ENCODE measurements at regions not wholly inside any gene's neighbourhood (a gene's known extent, or its start where the extent isn't known, plus 50 kb on each side); places are given as distances from the start of the nearest gene placed in this dataset.

DNA sequence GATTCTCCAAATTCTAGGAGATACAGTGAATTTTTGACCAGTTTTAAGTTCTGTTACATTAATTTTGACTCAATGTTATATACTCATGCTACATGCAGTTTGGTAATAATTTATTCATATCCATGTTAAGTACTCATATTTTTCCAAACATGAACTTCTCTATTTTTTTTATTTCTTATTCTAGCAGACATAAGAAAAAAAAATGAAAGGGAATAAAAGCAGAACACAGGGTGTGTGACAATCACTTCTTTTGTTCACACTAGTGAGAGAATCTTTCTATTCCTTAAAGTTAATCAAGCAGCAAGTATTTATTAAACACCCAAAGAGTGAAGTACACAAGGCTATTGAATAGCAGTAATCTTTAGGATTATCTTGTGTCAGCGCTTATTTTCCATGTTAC lies 171.1 kb upstream of the ATP2B1 start:
- WGBS, 2 donors, result 92 to 93% methylated on average over 1 of the region's 1 CpG
- no peaks in the 10 kb centered on the region for H3K27me3 ChIP-seq
- intact Hi-C loops (cut with DNase I), result no loop called here

DNA sequence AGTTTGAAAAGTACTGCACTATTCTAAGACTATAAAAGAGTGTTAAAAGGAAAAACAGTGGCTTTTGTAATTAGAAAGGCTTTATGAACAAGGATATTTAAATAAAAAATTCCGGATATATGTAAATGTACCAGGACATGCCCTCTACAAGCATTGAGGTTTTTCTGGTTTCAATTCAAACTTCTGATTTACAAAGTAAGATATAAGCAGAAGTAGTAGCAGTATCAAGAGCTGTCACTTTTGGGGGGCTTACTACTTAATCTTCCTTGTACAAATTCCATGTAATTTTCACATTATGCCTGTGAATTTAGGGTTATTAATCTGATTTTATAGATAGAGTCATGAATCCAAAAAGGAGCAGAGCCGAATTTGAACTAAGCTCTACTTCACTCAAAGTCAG lies 170.3 kb upstream of the ATP2B1 start:
- H3K27ac ChIP-seq, result no peak overlapping the region
- no peaks in the 10 kb centered on the region for H3K4me1 ChIP-seq
- no peaks in the 10 kb centered on the region for H3K9me3 ChIP-seq
- no peak overlapping the region for H3K4me3 ChIP-seq
- 62 to 75% methylated on average over 2 of the region's 2 CpGs for WGBS, 2 donors
- no peaks in the 10 kb centered on the region for H3K36me3 ChIP-seq
- intact Hi-C loops (cut with DNase I), result no loop called here
- DNase-seq, result no peak
- no peaks in the 10 kb centered on the region for H3K27me3 ChIP-seq
- TF ChIP-seq POLR2A (IDR thresholded peaks at IDR 0.05) (no peak), EP300 (IDR thresholded peaks at IDR 0.05) (no peak), POLR2AphosphoS5 (IDR thresholded peaks at IDR 0.05) (no peak)
- TF ChIP-seq, protein P1, sequence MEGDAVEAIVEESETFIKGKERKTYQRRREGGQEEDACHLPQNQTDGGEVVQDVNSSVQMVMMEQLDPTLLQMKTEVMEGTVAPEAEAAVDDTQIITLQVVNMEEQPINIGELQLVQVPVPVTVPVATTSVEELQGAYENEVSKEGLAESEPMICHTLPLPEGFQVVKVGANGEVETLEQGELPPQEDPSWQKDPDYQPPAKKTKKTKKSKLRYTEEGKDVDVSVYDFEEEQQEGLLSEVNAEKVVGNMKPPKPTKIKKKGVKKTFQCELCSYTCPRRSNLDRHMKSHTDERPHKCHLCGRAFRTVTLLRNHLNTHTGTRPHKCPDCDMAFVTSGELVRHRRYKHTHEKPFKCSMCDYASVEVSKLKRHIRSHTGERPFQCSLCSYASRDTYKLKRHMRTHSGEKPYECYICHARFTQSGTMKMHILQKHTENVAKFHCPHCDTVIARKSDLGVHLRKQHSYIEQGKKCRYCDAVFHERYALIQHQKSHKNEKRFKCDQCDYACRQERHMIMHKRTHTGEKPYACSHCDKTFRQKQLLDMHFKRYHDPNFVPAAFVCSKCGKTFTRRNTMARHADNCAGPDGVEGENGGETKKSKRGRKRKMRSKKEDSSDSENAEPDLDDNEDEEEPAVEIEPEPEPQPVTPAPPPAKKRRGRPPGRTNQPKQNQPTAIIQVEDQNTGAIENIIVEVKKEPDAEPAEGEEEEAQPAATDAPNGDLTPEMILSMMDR (IDR thresholded peaks at IDR 0.05), result no peak

More for the DNA sequence above, 171.1 kb upstream of the ATP2B1 start:
- H3K9me3 ChIP-seq, result no peaks in the 10 kb centered on the region
- H3K4me1 ChIP-seq, result no peaks in the 10 kb centered on the region
- no peak overlapping the region for H3K27ac ChIP-seq
- H3K4me3 ChIP-seq, result no peak overlapping the region
- no peak for TF ChIP-seq POLR2A (IDR thresholded peaks at IDR 0.05)
- TF ChIP-seq, protein P1 (IDR thresholded peaks at IDR 0.05), result no peak
- TF ChIP-seq POLR2AphosphoS5 (IDR thresholded peaks at IDR 0.05), result no peak
- no peak for TF ChIP-seq EP300 (IDR thresholded peaks at IDR 0.05)
- DNase-seq, result no peak
- H3K36me3 ChIP-seq, result no peaks in the 10 kb centered on the region

DNA sequence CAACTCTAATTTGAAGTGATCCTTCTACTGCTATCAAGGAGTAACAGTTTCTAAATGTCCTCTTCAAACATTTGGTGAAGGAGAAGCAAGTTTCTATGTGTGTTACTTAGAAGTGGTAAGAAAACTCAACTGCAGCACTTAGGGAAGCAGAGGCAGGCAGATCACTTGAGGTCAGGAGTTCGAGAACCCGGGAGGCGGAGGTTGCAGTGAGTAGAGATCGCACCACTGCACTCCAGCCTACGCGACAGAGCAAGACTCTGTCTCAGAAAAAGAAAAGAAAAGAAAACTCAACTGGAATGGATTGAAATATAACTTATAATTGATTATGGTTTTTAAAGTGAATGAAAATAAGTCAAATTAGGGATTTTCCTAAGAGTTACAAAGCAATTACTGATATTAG lies 169.7 kb upstream of the ATP2B1 start:
- no peak for TF ChIP-seq EP300 (IDR thresholded peaks at IDR 0.05)
- TF ChIP-seq POLR2A (IDR thresholded peaks at IDR 0.05), result no peak
- TF ChIP-seq POLR2AphosphoS5 (IDR thresholded peaks at IDR 0.05), result no peak
- TF ChIP-seq, protein P1 (IDR thresholded peaks at IDR 0.05), result no peak
- no peaks in the 10 kb centered on the region for H3K4me1 ChIP-seq
- no peak for DNase-seq

DNA sequence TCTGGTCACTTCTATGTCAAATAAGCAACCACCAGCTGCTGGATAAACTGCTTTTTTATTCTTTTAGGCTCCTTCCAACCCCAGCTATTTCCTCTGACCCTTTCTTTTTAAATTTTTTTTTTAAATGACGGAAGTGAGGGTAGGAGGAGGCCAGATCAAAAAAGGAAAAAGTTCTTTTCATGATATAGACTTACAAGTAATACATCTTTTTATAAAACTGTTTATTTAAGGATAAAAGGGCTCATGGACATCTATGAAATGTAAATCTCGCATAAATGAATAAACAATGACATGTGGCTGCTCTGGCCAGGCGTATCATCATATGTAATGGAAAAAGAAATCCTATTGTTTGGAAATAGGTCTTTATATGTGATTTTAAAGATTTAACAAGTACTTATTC lies 169.0 kb upstream of the ATP2B1 start:
- no peak overlapping the region for H3K27ac ChIP-seq
- no peaks in the 10 kb centered on the region for H3K27me3 ChIP-seq
- no peaks in the 10 kb centered on the region for H3K4me1 ChIP-seq
- TF ChIP-seq EP300 (IDR thresholded peaks at IDR 0.05), result no peak
- no peak for TF ChIP-seq POLR2A (IDR thresholded peaks at IDR 0.05)
- no peak for TF ChIP-seq POLR2AphosphoS5 (IDR thresholded peaks at IDR 0.05)
- TF ChIP-seq, protein P1 (IDR thresholded peaks at IDR 0.05), result no peak
- no peak for DNase-seq
- H3K4me3 ChIP-seq, result no peak overlapping the region
- no peaks in the 10 kb centered on the region for H3K9me3 ChIP-seq
- WGBS, 2 donors, result 84 to 86% methylated on average over 3 of the region's 3 CpGs
- intact Hi-C loops (cut with DNase I), result no loop called here
- H3K36me3 ChIP-seq, result no peaks in the 10 kb centered on the region

More for the DNA sequence above, 169.7 kb upstream of the ATP2B1 start:
- H3K36me3 ChIP-seq, result no peaks in the 10 kb centered on the region
- no peak overlapping the region for H3K27ac ChIP-seq
- H3K27me3 ChIP-seq, result no peaks in the 10 kb centered on the region
- H3K4me3 ChIP-seq, result no peak overlapping the region
- no peaks in the 10 kb centered on the region for H3K9me3 ChIP-seq
- intact Hi-C loops (cut with DNase I), result no loop called here
- WGBS, 2 donors, result 90 to 96% methylated on average over 6 of the region's 6 CpGs

DNA sequence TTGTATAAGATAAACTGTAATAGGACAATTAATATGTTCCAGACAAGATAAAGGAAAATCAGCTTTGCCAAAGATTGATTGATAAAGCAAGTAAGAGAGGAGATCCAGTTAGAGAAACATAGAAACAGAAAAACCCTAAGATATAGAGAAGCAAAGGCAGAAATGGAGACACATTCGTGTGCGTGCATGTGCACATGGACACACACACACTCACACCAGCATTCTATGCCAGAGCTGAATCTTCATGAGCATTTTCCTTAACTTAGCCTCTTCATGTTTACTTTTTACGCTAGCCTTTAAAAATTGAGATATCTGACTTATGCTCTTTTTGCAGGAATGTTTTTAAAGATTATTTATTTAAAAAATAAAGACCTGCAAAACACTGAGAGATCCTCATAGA lies 168.5 kb upstream of the ATP2B1 start:
- Histone ChIP-seq H3K4me1 (no peaks in the 10 kb centered on the region), H3K27me3 (no peaks in the 10 kb centered on the region), H3K9me3 (no peaks in the 10 kb centered on the region), H3K36me3 (no peaks in the 10 kb centered on the region), H3K27ac (no peak overlapping the region), H3K4me3 (no peak overlapping the region)
- DNase-seq, result no peak
- TF ChIP-seq POLR2AphosphoS5 (IDR thresholded peaks at IDR 0.05) (no peak), EP300 (IDR thresholded peaks at IDR 0.05) (no peak), POLR2A (IDR thresholded peaks at IDR 0.05) (no peak)
- TF ChIP-seq, protein P1 (IDR thresholded peaks at IDR 0.05), result no peak
- WGBS, 2 donors, result 92 to 94% methylated on average over 3 of the region's 3 CpGs
- intact Hi-C loops (cut with DNase I), result no loop called here

Measured in sigmoid colon (tissue), 6 donors.